ENCODE measurements at regions not wholly inside any gene's neighbourhood (a gene's known extent, or its start where the extent isn't known, plus 50 kb on each side); places are given as distances from the start of the nearest gene placed in this dataset.

GRCh38 chr10:121308020-121308419 is 290.2 kb downstream of the FGFR2 start:
- no peak overlapping the region for H3K27ac ChIP-seq (ENCODE audit: low read depth, low read length)
- H3K4me1 ChIP-seq (ENCODE audit: insufficient read depth, low read length) = peaks cover 30% of the 10 kb centered on the region
- no peak overlapping the region for H3K9ac ChIP-seq (ENCODE audit: low read depth, low read length)
- no peak overlapping the region for H3K4me3 ChIP-seq (ENCODE audit: low read length)
- no peaks in the 10 kb centered on the region for H3K27me3 ChIP-seq (ENCODE audit: insufficient read depth, low read length)
- WGBS = 100% methylated on average over 1 of the region's 1 CpG
- no peaks in the 10 kb centered on the region for H3K36me3 ChIP-seq (ENCODE audit: insufficient read depth, low read length)
- H3K9me3 ChIP-seq (ENCODE audit: insufficient read depth, low read depth, low read length) = peaks cover 6% of the 10 kb centered on the region; the same call in 1 of the 2 replicates

GRCh38 chr10:121309164-121309563 is 289.1 kb downstream of the FGFR2 start:
- Histone ChIP-seq H3K4me3 (ENCODE audit: low read length) (no peak overlapping the region), H3K9me3 (ENCODE audit: insufficient read depth, low read depth, low read length) (peaks cover 6% of the 10 kb centered on the region; the same call in 1 of the 2 replicates), H3K27me3 (ENCODE audit: insufficient read depth, low read length) (no peaks in the 10 kb centered on the region), H3K9ac (ENCODE audit: low read depth, low read length) (no peak overlapping the region), H3K36me3 (ENCODE audit: insufficient read depth, low read length) (no peaks in the 10 kb centered on the region), H3K27ac (ENCODE audit: low read depth, low read length) (no peak overlapping the region), H3K4me1 (ENCODE audit: insufficient read depth, low read length) (peaks cover 37% of the 10 kb centered on the region)
- 96% methylated on average over 3 of the region's 3 CpGs for WGBS

- Histone ChIP-seq H3K9me3 (ENCODE audit: insufficient read depth, low read depth, low read length) (peaks cover 6% of the 10 kb centered on the region; the same call in 1 of the 2 replicates), H3K4me3 (ENCODE audit: low read length) (no peak overlapping the region), H3K36me3 (ENCODE audit: insufficient read depth, low read length) (no peaks in the 10 kb centered on the region), H3K27me3 (ENCODE audit: insufficient read depth, low read length) (no peaks in the 10 kb centered on the region), H3K27ac (ENCODE audit: low read depth, low read length) (no peak overlapping the region), H3K9ac (ENCODE audit: low read depth, low read length) (no peak overlapping the region), H3K4me1 (ENCODE audit: insufficient read depth, low read length) (peaks cover 37% of the 10 kb centered on the region)
- 46% methylated on average over 9 of the region's 9 CpGs for WGBS
Observed at GRCh38 chr10:121310151-121310711, 288.0 kb downstream of the FGFR2 start.

- no peaks in the 10 kb centered on the region for H3K27me3 ChIP-seq (ENCODE audit: insufficient read depth, low read length)
- no peak overlapping the region for H3K9ac ChIP-seq (ENCODE audit: low read depth, low read length)
- 67% methylated on average over 7 of the region's 7 CpGs for WGBS
- H3K4me1 ChIP-seq (ENCODE audit: insufficient read depth, low read length) = peaks cover 37% of the 10 kb centered on the region
- peaks cover 6% of the 10 kb centered on the region; the same call in 1 of the 2 replicates for H3K9me3 ChIP-seq (ENCODE audit: insufficient read depth, low read depth, low read length)
- no peak overlapping the region; the same call in 1 of the 2 replicates for H3K27ac ChIP-seq (ENCODE audit: low read depth, low read length)
- no peak overlapping the region for H3K4me3 ChIP-seq (ENCODE audit: low read length)
- no peaks in the 10 kb centered on the region for H3K36me3 ChIP-seq (ENCODE audit: insufficient read depth, low read length)
Observed at GRCh38 chr10:121311812-121312443, 286.3 kb downstream of the FGFR2 start.

- H3K4me3 ChIP-seq (ENCODE audit: low read length) = no peak overlapping the region
- peaks cover 5% of the 10 kb centered on the region; the same call in 1 of the 2 replicates for H3K9me3 ChIP-seq (ENCODE audit: insufficient read depth, low read depth, low read length)
- H3K36me3 ChIP-seq (ENCODE audit: insufficient read depth, low read length) = no peaks in the 10 kb centered on the region
- no peak overlapping the region for H3K9ac ChIP-seq (ENCODE audit: low read depth, low read length)
- H3K27me3 ChIP-seq (ENCODE audit: insufficient read depth, low read length) = no peaks in the 10 kb centered on the region
- WGBS = 72% methylated on average over 4 of the region's 5 CpGs
- no peak overlapping the region for H3K27ac ChIP-seq (ENCODE audit: low read depth, low read length)
- peaks cover 37% of the 10 kb centered on the region for H3K4me1 ChIP-seq (ENCODE audit: insufficient read depth, low read length)
Observed at GRCh38 chr10:121312587-121312986, 285.7 kb downstream of the FGFR2 start.

- Histone ChIP-seq H3K27me3 (ENCODE audit: insufficient read depth, low read length) (no peaks in the 10 kb centered on the region), H3K9me3 (ENCODE audit: insufficient read depth, low read depth, low read length) (no peaks in the 10 kb centered on the region), H3K9ac (ENCODE audit: low read depth, low read length) (no peak overlapping the region), H3K36me3 (ENCODE audit: insufficient read depth, low read length) (no peaks in the 10 kb centered on the region), H3K27ac (ENCODE audit: low read depth, low read length) (no peak overlapping the region), H3K4me1 (ENCODE audit: insufficient read depth, low read length) (peaks cover 37% of the 10 kb centered on the region), H3K4me3 (ENCODE audit: low read length) (no peak overlapping the region)
- WGBS = 87% methylated on average over 17 of the region's 17 CpGs
Observed at GRCh38 chr10:121313119-121313875, 284.9 kb downstream of the FGFR2 start.

- Histone ChIP-seq H3K9me3 (ENCODE audit: insufficient read depth, low read depth, low read length) (no peaks in the 10 kb centered on the region), H3K4me3 (ENCODE audit: low read length) (no peak overlapping the region), H3K27ac (ENCODE audit: low read depth, low read length) (no peak overlapping the region), H3K4me1 (ENCODE audit: insufficient read depth, low read length) (peaks cover 23% of the 10 kb centered on the region), H3K9ac (ENCODE audit: low read depth, low read length) (no peak overlapping the region), H3K36me3 (ENCODE audit: insufficient read depth, low read length) (no peaks in the 10 kb centered on the region), H3K27me3 (ENCODE audit: insufficient read depth, low read length) (no peaks in the 10 kb centered on the region)
- 93% methylated on average over 3 of the region's 3 CpGs for WGBS
Observed at GRCh38 chr10:121316432-121316831, 281.8 kb downstream of the FGFR2 start.

GRCh38 chr10:121317374-121317773 is 280.9 kb downstream of the FGFR2 start:
- Histone ChIP-seq H3K4me1 (ENCODE audit: insufficient read depth, low read length) (peaks cover 14% of the 10 kb centered on the region), H3K9ac (ENCODE audit: low read depth, low read length) (no peak overlapping the region), H3K27ac (ENCODE audit: low read depth, low read length) (no peak overlapping the region), H3K27me3 (ENCODE audit: insufficient read depth, low read length) (no peaks in the 10 kb centered on the region), H3K4me3 (ENCODE audit: low read length) (no peak overlapping the region), H3K9me3 (ENCODE audit: insufficient read depth, low read depth, low read length) (no peaks in the 10 kb centered on the region), H3K36me3 (ENCODE audit: insufficient read depth, low read length) (no peaks in the 10 kb centered on the region)
- WGBS = 88% methylated on average over 1 of the region's 1 CpG

GRCh38 chr10:121322046-121322445 is 276.2 kb downstream of the FGFR2 start:
- Histone ChIP-seq H3K9ac (ENCODE audit: low read depth, low read length) (no peak overlapping the region), H3K9me3 (ENCODE audit: insufficient read depth, low read depth, low read length) (peaks cover 5% of the 10 kb centered on the region; the same call in 1 of the 2 replicates)
- no CpG with 5 or more reads among the region's 1 CpG for WGBS

GRCh38 chr10:121322776-121323175 is 275.5 kb downstream of the FGFR2 start:
- Histone ChIP-seq H3K4me3 (ENCODE audit: low read length) (no peak overlapping the region), H3K27me3 (ENCODE audit: insufficient read depth, low read length) (no peaks in the 10 kb centered on the region), H3K27ac (ENCODE audit: low read depth, low read length) (no peak overlapping the region), H3K9ac (ENCODE audit: low read depth, low read length) (no peak overlapping the region), H3K36me3 (ENCODE audit: insufficient read depth, low read length) (no peaks in the 10 kb centered on the region), H3K4me1 (ENCODE audit: insufficient read depth, low read length) (no peaks in the 10 kb centered on the region; the same call in none of the 2 replicates), H3K9me3 (ENCODE audit: insufficient read depth, low read depth, low read length) (peaks cover 5% of the 10 kb centered on the region; the same call in 1 of the 2 replicates)
- WGBS = 89% methylated on average over 1 of the region's 1 CpG

More at GRCh38 chr10:121322046-121322445, 276.2 kb downstream of the FGFR2 start:
- Histone ChIP-seq H3K4me1 (ENCODE audit: insufficient read depth, low read length) (no peaks in the 10 kb centered on the region; the same call in none of the 2 replicates), H3K36me3 (ENCODE audit: insufficient read depth, low read length) (no peaks in the 10 kb centered on the region), H3K4me3 (ENCODE audit: low read length) (no peak overlapping the region), H3K27ac (ENCODE audit: low read depth, low read length) (no peak overlapping the region), H3K27me3 (ENCODE audit: insufficient read depth, low read length) (no peaks in the 10 kb centered on the region)

- H3K4me1 ChIP-seq (ENCODE audit: insufficient read depth, low read length) = no peaks in the 10 kb centered on the region; the same call in none of the 2 replicates
- H3K36me3 ChIP-seq (ENCODE audit: insufficient read depth, low read length) = no peaks in the 10 kb centered on the region
- no peak overlapping the region for H3K9ac ChIP-seq (ENCODE audit: low read depth, low read length)
- H3K27me3 ChIP-seq (ENCODE audit: insufficient read depth, low read length) = no peaks in the 10 kb centered on the region
- H3K9me3 ChIP-seq (ENCODE audit: insufficient read depth, low read depth, low read length) = peaks cover 5% of the 10 kb centered on the region; the same call in 1 of the 2 replicates
- no CpG with 5 or more reads among the region's 1 CpG for WGBS
- H3K4me3 ChIP-seq (ENCODE audit: low read length) = no peak overlapping the region
- H3K27ac ChIP-seq (ENCODE audit: low read depth, low read length) = no peak overlapping the region
Observed at GRCh38 chr10:121323443-121323842, 274.8 kb downstream of the FGFR2 start.
